ENCODE measurements at regions not wholly inside any gene's neighbourhood (a gene's known extent, or its start where the extent isn't known, plus 50 kb on each side); places are given as distances from the start of the nearest gene placed in this dataset.
"Not testable (repeated sequence)": the region's sequence is repeated elsewhere in the genome, so short reads cannot be mapped to it uniquely, and the experiment has no call there.

DNA sequence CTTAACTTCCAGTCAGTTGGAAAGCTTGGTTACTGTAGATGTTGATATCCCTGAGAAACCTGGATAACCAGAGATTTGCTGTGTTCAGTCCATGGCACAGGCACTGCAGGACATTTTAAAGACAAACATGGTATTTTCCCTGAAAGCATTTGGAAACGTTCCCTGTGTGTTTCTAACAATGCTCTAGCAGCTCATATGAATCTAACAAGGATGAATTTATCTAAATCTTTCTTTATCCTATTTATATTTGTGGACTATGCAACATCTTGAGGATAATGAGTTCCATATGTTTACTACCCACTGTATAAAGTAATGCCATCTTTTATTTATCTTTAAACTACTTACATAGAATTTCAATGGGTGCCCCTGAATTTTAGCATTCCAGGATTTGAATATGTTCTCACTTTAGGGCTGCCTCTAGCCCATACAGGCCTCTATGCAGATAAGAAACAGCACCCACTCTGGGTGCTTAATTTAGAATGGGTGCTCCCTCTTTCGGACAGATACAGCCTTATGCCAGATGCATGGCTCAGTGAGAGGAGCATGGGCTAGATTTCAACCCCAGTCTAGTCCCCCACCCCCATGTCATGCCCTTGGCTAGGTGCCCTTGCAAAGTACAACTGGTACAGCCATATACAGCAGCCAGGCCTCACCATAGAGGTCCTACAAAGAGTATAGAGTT is 50.6 kb upstream of the NEMP2 start:
- no peak overlapping the region for H3K4me3 Mint-ChIP-seq
- H3K27ac Mint-ChIP-seq: peak overlapping the region; percentile 91
- no peak for ATAC-seq
- peaks cover 6% of the 10 kb centered on the region for H3K36me3 Mint-ChIP-seq
- no peaks in the 10 kb centered on the region for H3K27me3 Mint-ChIP-seq
- H3K4me1 Mint-ChIP-seq: peaks cover 55% of the 10 kb centered on the region
- peaks cover 3% of the 10 kb centered on the region for H3K9me3 Mint-ChIP-seq

DNA sequence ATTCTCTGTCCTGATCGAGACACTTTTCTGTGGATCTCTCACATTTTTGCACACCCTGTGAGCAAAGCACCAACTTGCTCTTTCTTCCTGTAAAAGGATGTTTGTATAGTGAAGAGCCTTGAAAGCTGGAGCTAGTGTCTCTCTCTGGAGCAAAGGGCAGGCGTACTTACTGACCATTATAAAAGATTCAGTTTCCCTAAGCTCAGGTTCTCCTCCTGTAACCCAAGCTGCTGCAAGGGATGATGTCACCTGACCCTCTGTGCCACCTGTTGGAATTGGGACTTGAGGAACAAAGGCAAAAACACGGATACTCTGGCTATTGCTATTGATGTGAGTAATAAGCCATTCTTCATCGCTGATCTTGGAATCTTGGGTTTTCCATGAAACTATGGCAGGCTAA is 52.6 kb upstream of the NEMP2 start:
- Mint-ChIP-seq H3K4me1 (peaks cover 51% of the 10 kb centered on the region), H3K9me3 (peaks cover 3% of the 10 kb centered on the region), H3K27me3 (no peaks in the 10 kb centered on the region), H3K27ac (no peak overlapping the region), H3K4me3 (no peak overlapping the region), H3K36me3 (peaks cover 6% of the 10 kb centered on the region)
- ATAC-seq: no peak

GRCh38 chr2:190589008-190589407 is 54.5 kb upstream of the NEMP2 start:
- Mint-ChIP-seq H3K9me3 (peaks cover 3% of the 10 kb centered on the region), H3K36me3 (peaks cover 6% of the 10 kb centered on the region), H3K4me1 (peaks cover 32% of the 10 kb centered on the region), H3K4me3 (no peak overlapping the region), H3K27me3 (no peaks in the 10 kb centered on the region), H3K27ac (no peak overlapping the region)
- peak; percentile 34 for ATAC-seq

DNA sequence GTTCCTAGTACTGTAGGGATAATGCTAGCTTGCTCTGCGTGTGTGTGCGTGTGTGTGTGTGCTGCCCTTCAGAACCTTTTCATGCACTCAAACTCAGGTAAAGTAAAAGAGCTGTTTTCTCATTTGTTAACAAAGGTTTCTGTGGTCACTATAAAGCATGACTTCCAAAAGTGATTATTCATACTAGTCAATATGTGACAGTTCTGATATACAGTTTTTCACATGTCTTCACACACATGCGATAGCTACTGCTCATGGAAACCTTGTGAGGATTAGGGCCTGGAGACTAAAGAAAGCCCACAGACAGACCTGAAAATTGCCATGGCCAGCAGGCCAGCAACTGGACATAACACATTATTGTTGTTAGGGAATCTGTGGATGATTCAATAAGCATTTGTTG is 56.9 kb upstream of the NEMP2 start:
- no peaks in the 10 kb centered on the region for H3K36me3 Mint-ChIP-seq
- H3K27ac Mint-ChIP-seq: no peak overlapping the region
- peaks cover 13% of the 10 kb centered on the region for H3K4me1 Mint-ChIP-seq
- H3K4me3 Mint-ChIP-seq: no peak overlapping the region
- H3K27me3 Mint-ChIP-seq: no peaks in the 10 kb centered on the region
- H3K9me3 Mint-ChIP-seq: no peaks in the 10 kb centered on the region
- ATAC-seq: no peak

DNA sequence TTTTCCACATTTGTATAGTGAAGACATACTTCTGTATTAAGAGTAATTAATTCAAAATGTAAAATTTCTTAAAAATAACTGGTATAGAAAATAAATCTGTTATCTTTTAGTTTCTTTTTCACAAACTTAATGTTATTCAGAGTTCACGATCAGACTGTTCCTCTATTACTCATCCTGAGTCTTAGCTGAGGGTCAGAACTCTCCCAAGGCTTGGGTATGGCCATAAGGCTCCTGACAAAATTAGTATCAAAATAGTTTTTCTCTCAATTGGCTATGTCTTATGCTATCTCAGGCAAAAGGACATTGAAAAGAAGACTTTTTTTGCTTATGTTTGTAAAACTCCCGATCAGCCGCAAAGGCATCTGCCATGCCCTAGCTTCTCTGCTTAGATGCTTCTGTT is 56.1 kb upstream of the NAB1 start:
- no peak for ATAC-seq

DNA sequence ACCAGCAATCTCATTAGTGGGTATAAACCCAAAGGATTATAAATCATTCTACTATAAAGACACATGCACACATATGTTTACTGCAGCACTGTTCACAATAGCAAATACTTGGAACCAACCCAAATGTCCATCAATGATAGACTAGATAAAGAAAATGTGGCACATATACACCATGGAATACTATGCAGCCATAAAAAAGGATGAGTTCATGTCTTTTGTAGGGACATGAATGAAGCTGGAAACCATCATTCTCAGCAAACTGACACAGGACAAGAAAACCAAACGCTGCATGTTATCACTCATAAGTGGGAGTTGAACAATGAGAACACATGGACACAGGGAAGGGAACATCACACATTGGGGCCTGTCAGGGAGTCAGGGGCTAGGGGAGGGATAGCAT is 53.0 kb upstream of the NAB1 start:
- not testable (repeated sequence) for H3K4me1 Mint-ChIP-seq, H3K27me3 Mint-ChIP-seq, H3K9me3 Mint-ChIP-seq, H3K36me3 Mint-ChIP-seq, ATAC-seq, H3K4me3 Mint-ChIP-seq, H3K27ac Mint-ChIP-seq

More for the DNA sequence above, 56.1 kb upstream of the NAB1 start:
- no peaks in the 10 kb centered on the region for H3K9me3 Mint-ChIP-seq
- no peak overlapping the region for H3K4me3 Mint-ChIP-seq
- H3K27ac Mint-ChIP-seq: no peak overlapping the region
- peaks cover 6% of the 10 kb centered on the region for H3K4me1 Mint-ChIP-seq
- no peaks in the 10 kb centered on the region for H3K27me3 Mint-ChIP-seq
- no peaks in the 10 kb centered on the region for H3K36me3 Mint-ChIP-seq

- Mint-ChIP-seq H3K27me3 (no peaks in the 10 kb centered on the region), H3K27ac (no peak overlapping the region), H3K9me3 (no peaks in the 10 kb centered on the region), H3K36me3 (no peaks in the 10 kb centered on the region), H3K4me3 (no peak overlapping the region), H3K4me1 (peaks cover 6% of the 10 kb centered on the region)
- ATAC-seq: no peak
Measured at GRCh38 chr2:190596993-190597392, 51.9 kb upstream of the NAB1 start.

GRCh38 chr2:190598621-190599020 is 50.3 kb upstream of the NAB1 start:
- Mint-ChIP-seq H3K4me1 (peaks cover 6% of the 10 kb centered on the region), H3K9me3 (no peaks in the 10 kb centered on the region), H3K36me3 (no peaks in the 10 kb centered on the region), H3K27ac (no peak overlapping the region), H3K4me3 (no peak overlapping the region), H3K27me3 (no peaks in the 10 kb centered on the region)
- no peak for ATAC-seq

- H3K9me3 Mint-ChIP-seq: no peaks in the 10 kb centered on the region
- H3K4me3 Mint-ChIP-seq: no peak overlapping the region
- peaks cover 6% of the 10 kb centered on the region for H3K4me1 Mint-ChIP-seq
- no peaks in the 10 kb centered on the region for H3K27me3 Mint-ChIP-seq
- H3K36me3 Mint-ChIP-seq: no peaks in the 10 kb centered on the region
- no peak overlapping the region for H3K27ac Mint-ChIP-seq
- no peak for ATAC-seq
Measured at GRCh38 chr2:190599073-190599472, 49.8 kb upstream of the NAB1 start.
